ENCODE measurements at regions not wholly inside any gene's neighbourhood (a gene's known extent, or its start where the extent isn't known, plus 50 kb on each side); places are given as distances from the start of the nearest gene placed in this dataset.

DNA sequence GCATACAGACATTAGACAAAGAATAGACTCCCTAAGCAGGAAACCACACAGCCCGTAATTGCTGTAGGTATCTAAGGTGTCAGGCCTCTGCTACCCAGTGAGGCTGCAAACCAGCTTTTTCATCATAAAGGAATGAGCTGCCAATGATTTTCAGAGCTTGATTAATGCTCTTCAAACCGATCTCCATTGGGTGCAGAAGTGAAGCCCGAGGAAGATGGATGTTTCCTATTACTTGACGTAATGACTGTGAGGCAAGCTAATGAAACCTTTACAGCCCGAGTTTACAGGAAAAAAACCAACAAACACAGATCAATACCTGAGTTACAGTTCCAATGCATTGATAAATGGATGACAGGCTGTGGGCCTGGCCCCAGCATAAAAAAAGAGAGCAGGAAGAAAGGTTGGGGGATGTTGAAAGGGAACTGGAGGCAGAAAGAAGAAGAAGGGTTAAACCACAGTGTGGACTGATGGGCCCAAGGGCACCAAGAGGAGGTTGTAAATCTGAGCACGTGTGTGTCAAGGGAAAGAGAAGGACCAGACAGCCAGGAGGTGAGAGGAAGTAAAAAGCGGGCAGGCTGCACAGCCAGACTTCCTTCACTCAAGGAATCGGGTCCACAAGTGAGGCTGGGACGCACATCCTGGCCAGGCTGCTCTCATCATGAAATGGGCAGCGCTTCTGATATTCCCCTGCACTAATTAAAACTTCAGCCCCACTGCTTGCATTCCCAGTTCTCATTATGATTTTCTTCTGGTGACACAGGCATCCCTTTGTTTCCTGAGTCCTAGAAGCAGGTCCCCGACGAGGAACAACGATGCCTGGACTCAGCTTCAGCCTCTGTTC is 70.6 kb upstream of the NTM start:
- Histone ChIP-seq H3K4me3 (ENCODE audit: low read depth, low read length) (no peak overlapping the region), H3K27me3 (ENCODE audit: control insufficient read depth, insufficient read depth, low read length) (peaks cover 4% of the 10 kb centered on the region), H3K27ac (ENCODE audit: low read depth, low read length) (no peak overlapping the region), H3K9me3 (ENCODE audit: control insufficient read depth, insufficient read depth, low read length) (no peaks in the 10 kb centered on the region)
- no peak for DNase-seq (ENCODE audit: low read depth, low spot score)
- TF ChIP-seq, protein P1, sequence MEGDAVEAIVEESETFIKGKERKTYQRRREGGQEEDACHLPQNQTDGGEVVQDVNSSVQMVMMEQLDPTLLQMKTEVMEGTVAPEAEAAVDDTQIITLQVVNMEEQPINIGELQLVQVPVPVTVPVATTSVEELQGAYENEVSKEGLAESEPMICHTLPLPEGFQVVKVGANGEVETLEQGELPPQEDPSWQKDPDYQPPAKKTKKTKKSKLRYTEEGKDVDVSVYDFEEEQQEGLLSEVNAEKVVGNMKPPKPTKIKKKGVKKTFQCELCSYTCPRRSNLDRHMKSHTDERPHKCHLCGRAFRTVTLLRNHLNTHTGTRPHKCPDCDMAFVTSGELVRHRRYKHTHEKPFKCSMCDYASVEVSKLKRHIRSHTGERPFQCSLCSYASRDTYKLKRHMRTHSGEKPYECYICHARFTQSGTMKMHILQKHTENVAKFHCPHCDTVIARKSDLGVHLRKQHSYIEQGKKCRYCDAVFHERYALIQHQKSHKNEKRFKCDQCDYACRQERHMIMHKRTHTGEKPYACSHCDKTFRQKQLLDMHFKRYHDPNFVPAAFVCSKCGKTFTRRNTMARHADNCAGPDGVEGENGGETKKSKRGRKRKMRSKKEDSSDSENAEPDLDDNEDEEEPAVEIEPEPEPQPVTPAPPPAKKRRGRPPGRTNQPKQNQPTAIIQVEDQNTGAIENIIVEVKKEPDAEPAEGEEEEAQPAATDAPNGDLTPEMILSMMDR (IDR thresholded peaks at IDR 0.05; ENCODE audit: low read depth, low read length), result no peak
- CTCF ChIA-PET, result no interaction called here
- POLR2A ChIA-PET, result no interaction called here

DNA sequence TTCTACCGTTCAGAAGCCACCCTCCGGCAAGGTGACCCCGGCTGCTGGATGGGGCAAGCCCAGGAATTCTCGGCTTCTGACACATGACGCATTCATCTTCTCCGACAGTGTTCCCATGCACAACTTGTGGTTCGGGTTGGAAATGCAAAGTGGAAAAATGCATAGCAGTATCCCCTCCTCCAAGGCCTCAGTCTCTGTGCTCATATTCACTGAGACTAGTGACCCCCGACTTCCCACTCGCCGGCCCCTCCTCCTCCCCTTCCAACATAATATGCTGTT is 70.0 kb upstream of the NTM start:
- peaks cover 4% of the 10 kb centered on the region for H3K27me3 ChIP-seq (ENCODE audit: control insufficient read depth, insufficient read depth, low read length)

DNA sequence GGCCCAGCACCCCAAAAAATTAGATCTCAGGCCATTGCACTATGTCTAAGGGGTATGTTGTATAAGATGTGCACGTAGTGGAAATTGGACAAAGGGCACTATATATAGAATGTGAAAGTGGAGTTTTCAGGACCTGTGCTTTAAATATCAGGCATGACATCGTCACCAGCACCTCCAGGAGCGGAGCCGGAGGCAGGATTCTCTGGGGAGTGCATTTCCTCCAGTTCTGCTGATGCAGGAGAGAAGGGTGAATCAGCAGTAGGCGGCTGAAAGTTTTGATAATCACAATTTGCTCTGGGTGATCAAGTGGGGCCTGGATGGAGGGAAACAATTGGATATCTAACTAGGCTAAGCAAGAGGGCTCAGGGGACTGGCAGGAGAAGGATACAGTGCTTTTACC is 69.1 kb upstream of the NTM start:
- H3K9me3 ChIP-seq (ENCODE audit: control insufficient read depth, insufficient read depth, low read length), result no peaks in the 10 kb centered on the region
- H3K27me3 ChIP-seq (ENCODE audit: control insufficient read depth, insufficient read depth, low read length), result peaks cover 4% of the 10 kb centered on the region
- ChIA-PET CTCF (no interaction called here), POLR2A (no interaction called here)
- DNase-seq (ENCODE audit: low read depth, low spot score), result no peak
- no peak overlapping the region for H3K4me3 ChIP-seq (ENCODE audit: low read depth, low read length)
- TF ChIP-seq, protein P1 (IDR thresholded peaks at IDR 0.05; ENCODE audit: low read depth, low read length), result no peak
- H3K27ac ChIP-seq (ENCODE audit: low read depth, low read length), result no peak overlapping the region

More for the DNA sequence above, 70.0 kb upstream of the NTM start:
- Histone ChIP-seq H3K27ac (ENCODE audit: low read depth, low read length) (no peak overlapping the region), H3K4me3 (ENCODE audit: low read depth, low read length) (no peak overlapping the region), H3K9me3 (ENCODE audit: control insufficient read depth, insufficient read depth, low read length) (no peaks in the 10 kb centered on the region)
- no peak for DNase-seq (ENCODE audit: low read depth, low spot score)
- TF ChIP-seq, protein P1 (IDR thresholded peaks at IDR 0.05; ENCODE audit: low read depth, low read length), result no peak
- ChIA-PET CTCF (no interaction called here), POLR2A (no interaction called here)

GRCh38 chr11:131302836-131303235 is 67.6 kb upstream of the NTM start:
- ChIA-PET POLR2A (no interaction called here), CTCF (no interaction called here)
- Histone ChIP-seq H3K9me3 (ENCODE audit: control insufficient read depth, insufficient read depth, low read length) (no peaks in the 10 kb centered on the region), H3K27ac (ENCODE audit: low read depth, low read length) (no peak overlapping the region), H3K27me3 (ENCODE audit: control insufficient read depth, insufficient read depth, low read length) (peaks cover 4% of the 10 kb centered on the region), H3K4me3 (ENCODE audit: low read depth, low read length) (no peak overlapping the region)
- DNase-seq (ENCODE audit: low read depth, low spot score), result no peak
- TF ChIP-seq, protein P1 (IDR thresholded peaks at IDR 0.05; ENCODE audit: low read depth, low read length), result no peak

DNA sequence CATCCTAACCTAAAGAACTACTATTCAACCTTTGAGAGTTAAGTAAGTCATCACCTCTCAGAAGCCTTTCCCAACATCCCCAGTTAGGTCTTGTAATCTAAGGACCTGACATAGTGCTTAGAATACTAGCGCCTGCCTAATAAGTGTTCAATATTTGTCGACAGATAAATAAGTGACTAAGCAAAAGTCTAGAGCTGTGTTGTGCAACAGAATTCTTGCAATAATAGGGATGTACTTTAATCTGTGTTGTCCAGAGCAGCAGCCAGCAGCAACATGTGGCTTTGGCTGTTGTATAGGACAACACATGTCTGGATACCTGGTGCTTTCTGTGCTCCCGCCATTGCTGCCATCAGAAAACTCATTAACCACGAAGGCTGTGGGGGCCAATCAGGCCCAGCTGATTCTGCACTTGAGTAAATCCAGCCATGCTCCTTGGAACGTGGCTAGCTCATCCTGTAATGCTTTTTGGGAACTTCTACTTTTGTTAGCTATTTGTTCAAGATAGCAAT is 66.8 kb upstream of the NTM start:
- DNase-seq (ENCODE audit: low read depth, low spot score), result no peak
- Histone ChIP-seq H3K9me3 (ENCODE audit: control insufficient read depth, insufficient read depth, low read length) (no peaks in the 10 kb centered on the region), H3K4me3 (ENCODE audit: low read depth, low read length) (no peak overlapping the region), H3K27ac (ENCODE audit: low read depth, low read length) (no peak overlapping the region), H3K27me3 (ENCODE audit: control insufficient read depth, insufficient read depth, low read length) (peaks cover 4% of the 10 kb centered on the region)
- ChIA-PET POLR2A (no interaction called here), CTCF (no interaction called here)
- TF ChIP-seq, protein P1 (IDR thresholded peaks at IDR 0.05; ENCODE audit: low read depth, low read length), result no peak

Data from AG04450 (cell line).